HCT116 (cell line): ENCODE measurements at regions not wholly inside any gene's neighbourhood (a gene's known extent, or its start where the extent isn't known, plus 50 kb on each side); places are given as distances from the start of the nearest gene placed in this dataset.

ENCODE experiments used
- ATAC-seq: fragments of 200-7000 bp; cut with Tn5 transposase; 2 replicates; pipeline ENCODE4 v1.9.1; 2020; ENCODE audit warnings: mild to moderate bottlenecking, moderate library complexity
- BruUV-seq: library from RNA; stranded (reverse); fragments of 400-500 nt; replicated peaks from 2 replicates; lab custom pipeline; 2021; lab: Mats Ljungman, UMichigan
- CTCF ChIA-PET: fragments of 300-600 bp; sonication (Branson Sonifier 250); formaldehyde crosslinking; loops from one replicate; lab custom pipeline; 2021; ENCODE audit warnings: antibody characterized with exemption; lab: Charles Lee
- POLR2A ChIA-PET: fragments of 300-600, 350-600 bp; sonication (Branson Sonifier 250); formaldehyde crosslinking; loops from one replicate; lab custom pipeline; 2021; ENCODE audit warnings: antibody characterized with exemption; lab: Charles Lee
- RAD21 ChIA-PET, 2 experiments: fragments of 300-600 bp; sonication (Branson Sonifier 250); formaldehyde crosslinking; loops; one replicate each; lab custom pipeline; 2023; ENCODE audit warnings: low total read pairs in 2 of 2; ENCODE audit not compliant: uncharacterized antibody in 2 of 2, unreplicated experiment in 2 of 2, low non-redundant PET in 1 of 2; lab: Charles Lee
- DNase-seq: peaks from one replicate; pipeline ENCODE4 v3.0.0-alpha.2; 2010; ENCODE audit warnings: low read depth, low spot score
- H2AFZ ChIP-seq: fragments of 200-600 bp; shearing (Covaris generic), sonication (generic); 2 replicates; pipeline ENCODE4 v1.6.1; 2017; ENCODE audit warnings: low read depth, mixed run types, mixed read lengths, antibody characterized with exemption, low read length; ENCODE audit not compliant: poor library complexity, severe bottlenecking
- H3K27ac ChIP-seq: 2 replicates; pipeline ENCODE4 v1.5.1; 2012; ENCODE audit warnings: low read depth, low read length
- H3K27me3 ChIP-seq: fragments of 200-600 bp; sonication (generic); 2 replicates; pipeline ENCODE4 v1.6.1; 2016; ENCODE audit warnings: mixed run types, low read length, mixed read lengths; ENCODE audit not compliant: insufficient read depth
- H3K36me3 ChIP-seq, 2 experiments: fragments of 200-500 bp in 1 of 2; fragments of 200-600 bp in 1 of 2; sonication (Bioruptor generic) in 1 of 2; sonication (generic) in 1 of 2; 2 replicates each; pipeline versions ENCODE4 v1.5.1 to v1.6.1; 2014 to 2016; ENCODE audit warnings: low read length in 2 of 2, inconsistent platforms in 1 of 2, mixed read lengths in 1 of 2, mixed run types in 1 of 2; ENCODE audit not compliant: insufficient read depth in 2 of 2, control insufficient read depth in 1 of 2
- H3K4me1 ChIP-seq, 2 experiments: fragments of 200-600 bp in 1 of 2; sonication (generic) in 1 of 2; 2 replicates each; pipeline versions ENCODE4 v1.5.1 to v1.6.1; 2012 to 2017; ENCODE audit warnings: low read length in 2 of 2, inconsistent platforms in 1 of 2, mild to moderate bottlenecking in 1 of 2, mixed read lengths in 1 of 2, mixed run types in 1 of 2, moderate library complexity in 1 of 2; ENCODE audit not compliant: insufficient read depth in 2 of 2, control insufficient read depth in 1 of 2
- H3K4me2 ChIP-seq: fragments of 200-600 bp; sonication (generic); 2 replicates; pipeline ENCODE4 v1.6.1; 2017; ENCODE audit warnings: mixed run types, low read length, mixed read lengths
- H3K4me3 ChIP-seq, 2 experiments: fragments of 200-600 bp in 1 of 2; sonication (generic) in 1 of 2; replicated peaks in 1 of 2; 2 replicates each; pipeline ENCODE4 v1.5.1; 2011 to 2016; ENCODE audit warnings: low read length in 2 of 2, control low read depth in 1 of 2, low read depth in 1 of 2, mild to moderate bottlenecking in 1 of 2, mixed read lengths in 1 of 2, mixed run types in 1 of 2
- H3K79me2 ChIP-seq: fragments of 200-600 bp; sonication (generic); 2 replicates; pipeline ENCODE4 v1.6.1; 2017; ENCODE audit warnings: mild to moderate bottlenecking, mixed run types, low read length, moderate library complexity, mixed read lengths; ENCODE audit not compliant: insufficient read depth
- H3K9ac ChIP-seq: fragments of 200-600 bp; sonication (generic); 2 replicates; pipeline ENCODE4 v1.6.1; 2016; ENCODE audit warnings: low read length, mixed read lengths
- H3K9me2 ChIP-seq: fragments of 200-600 bp; sonication (generic), shearing (Covaris generic); 2 replicates; pipeline ENCODE4 v1.6.1; 2017; ENCODE audit warnings: mixed run types, mild to moderate bottlenecking, moderate library complexity; ENCODE audit not compliant: insufficient read depth
- H3K9me3 ChIP-seq, 2 experiments: fragments of 200-500 bp in 1 of 2; fragments of 200-600 bp in 1 of 2; sonication (Bioruptor generic) in 1 of 2; sonication (generic) in 1 of 2; 2 replicates each; pipeline ENCODE4 v1.6.1; 2014 to 2017; ENCODE audit warnings: low read length in 2 of 2, mixed read lengths in 2 of 2, inconsistent platforms in 1 of 2, low read depth in 1 of 2, mild to moderate bottlenecking in 1 of 2, mixed run types in 1 of 2, moderate library complexity in 1 of 2; ENCODE audit not compliant: control insufficient read depth in 1 of 2, insufficient read depth in 1 of 2
- H4K20me1 ChIP-seq: fragments of 200-600 bp; sonication (generic), shearing (Covaris generic); 2 replicates; pipeline ENCODE4 v1.6.1; 2017; ENCODE audit warnings: mixed run types, mild to moderate bottlenecking, moderate library complexity; ENCODE audit not compliant: insufficient read depth
- ATF3 ChIP-seq: IDR thresholded peaks from 2 replicates; pipeline ENCODE4 v1.6.1; 2012
- CBX3 ChIP-seq: IDR thresholded peaks from 2 replicates; pipeline ENCODE4 v1.6.1; 2012; ENCODE audit warnings: low read depth
- CEBPB ChIP-seq: IDR thresholded peaks from 2 replicates; pipeline ENCODE4 v1.6.1; 2012; ENCODE audit warnings: low read depth
- CTCF ChIP-seq, 3 experiments: fragments of 200-600 bp in 1 of 3; sonication (generic) in 1 of 3; IDR thresholded peaks in 2 of 3; conservative IDR thresholded peaks in 1 of 3; 2 replicates each; pipeline ENCODE4 v1.5.1; 2012 to 2017; ENCODE audit warnings: low read depth in 2 of 3, low read length in 2 of 3, antibody characterized with exemption in 1 of 3, borderline replicate concordance in 1 of 3, control low read depth in 1 of 3, mild to moderate bottlenecking in 1 of 3, mixed read lengths in 1 of 3, mixed run types in 1 of 3, moderate library complexity in 1 of 3; ENCODE audit not compliant: insufficient read depth in 1 of 3
- EZH2phosphoT487 ChIP-seq: fragments of 200-600 bp; IDR thresholded peaks from 2 replicates; pipeline ENCODE4 v1.6.1; 2018; ENCODE audit warnings: antibody characterized with exemption, borderline replicate concordance
- JUND ChIP-seq: IDR thresholded peaks from 2 replicates; pipeline ENCODE4 v1.6.1; 2012
- MAX ChIP-seq: IDR thresholded peaks from 2 replicates; pipeline ENCODE4 v1.6.1; 2012
- REST ChIP-seq: IDR thresholded peaks from 2 replicates; pipeline ENCODE4 v1.6.1; 2012; ENCODE audit warnings: low read depth
- SP1 ChIP-seq: IDR thresholded peaks from 2 replicates; pipeline ENCODE4 v1.6.1; 2012; ENCODE audit warnings: low read depth
- SRF ChIP-seq: IDR thresholded peaks from 2 replicates; pipeline ENCODE4 v1.6.1; 2012; ENCODE audit warnings: low read depth
- intact Hi-C: fragments of 100-400 bp; cut with micrococcal nuclease; formaldehyde crosslinking; loops from 2 replicates; pipeline ENCODE4 v1.10.0; 2022

GRCh38 chr6:134512981-134513391, 195.1 kb upstream of the SGK1 start:
- no peaks in the 10 kb centered on the region for H3K79me2 ChIP-seq
- no peak for TF ChIP-seq MAX
- no peak for TF ChIP-seq CTCF (IDR thresholded peaks at IDR 0.05 in 2 of 3, conservative IDR thresholded peaks at IDR 0.05 in 1 of 3; ENCODE audit: borderline replicate concordance in 1 of 3, insufficient read depth in 1 of 3, low read depth in 2 of 3, low read length in 2 of 3)
- TF ChIP-seq EZH2phosphoT487, result no peak
- no peak for TF ChIP-seq SRF
- H3K9me3 ChIP-seq, result no peaks in the 10 kb centered on the region
- no peaks in the 10 kb centered on the region for H3K9me2 ChIP-seq
- H2AFZ ChIP-seq, result peak overlapping the region; percentile 27
- ChIA-PET POLR2A (no interaction called here), CTCF (no interaction called here), RAD21 (no interaction called here)
- DNase-seq, result no peak
- H3K4me1 ChIP-seq, result peaks cover 0 to 25% of the 10 kb centered on the region in 2 experiments; a peak in 1 of 4 replicates
- H4K20me1 ChIP-seq, result no peaks in the 10 kb centered on the region
- intact Hi-C loops, result no loop called here
- ATAC-seq, result no peak
- no peak overlapping the region for H3K9ac ChIP-seq
- H3K27me3 ChIP-seq, result no peaks in the 10 kb centered on the region
- no peaks in the 10 kb centered on the region for H3K36me3 ChIP-seq
- H3K4me3 ChIP-seq, result no peak overlapping the region
- BruUV-seq, result no TSS peak
- H3K4me2 ChIP-seq, result no peak overlapping the region
- H3K27ac ChIP-seq, result no peak overlapping the region

- CTCF ChIA-PET, result no interaction called here
- TF ChIP-seq ATF3 (no peak), CBX3 (no peak), REST (no peak), JUND (no peak), SP1 (no peak), CTCF (IDR thresholded peaks at IDR 0.05 in 2 of 3, conservative IDR thresholded peaks at IDR 0.05 in 1 of 3; ENCODE audit: borderline replicate concordance in 1 of 3, insufficient read depth in 1 of 3, low read depth in 2 of 3, low read length in 2 of 3) (no peak), CEBPB (no peak)
Observed at GRCh38 chr6:134511984-134512683, 194.2 kb upstream of the SGK1 start.

More at GRCh38 chr6:134511984-134512683, 194.2 kb upstream of the SGK1 start:
- no peaks in the 10 kb centered on the region for H3K36me3 ChIP-seq
- no peak overlapping the region for H3K27ac ChIP-seq
- H3K9ac ChIP-seq, result no peak overlapping the region
- H3K9me2 ChIP-seq, result no peaks in the 10 kb centered on the region
- H3K4me2 ChIP-seq, result no peak overlapping the region
- POLR2A ChIA-PET, result no interaction called here
- no peak for DNase-seq
- intact Hi-C loops, result no loop called here
- no peak overlapping the region for H3K4me3 ChIP-seq
- no peaks in the 10 kb centered on the region for H4K20me1 ChIP-seq
- RAD21 ChIA-PET, result interaction anchor here in 1 of 2 experiments (0.6 kb wide), 1 partner anchor 1441 kb away, joined by 3 read pairs; no protein-coding TSS in a partner anchor
- no peaks in the 10 kb centered on the region for H3K79me2 ChIP-seq
- no peak overlapping the region for H2AFZ ChIP-seq
- no peak for ATAC-seq
- no TSS peak for BruUV-seq
- H3K9me3 ChIP-seq, result no peaks in the 10 kb centered on the region
- no peaks in the 10 kb centered on the region for H3K27me3 ChIP-seq
- peaks cover 0 to 21% of the 10 kb centered on the region in 2 experiments; a peak in 1 of 4 replicates for H3K4me1 ChIP-seq
